GM06990 (cell line): ENCODE measurements at regions not wholly inside any gene's neighbourhood (a gene's known extent, or its start where the extent isn't known, plus 50 kb on each side); places are given as distances from the start of the nearest gene placed in this dataset.

Experiments used
- DNase-seq: peaks from one replicate; pipeline ENCODE4 v3.0.0-alpha.2; 2011; ENCODE audit not compliant: insufficient read length; ENCODE audit errors: extremely low read depth
- H3K27me3 ChIP-seq: replicated peaks from 2 replicates; pipeline ENCODE4 v1.6.0; 2011; ENCODE audit warnings: low read length; ENCODE audit not compliant: control insufficient read depth, insufficient read depth
- H3K36me3 ChIP-seq: 2 replicates; pipeline ENCODE4 v1.5.1; 2011; ENCODE audit warnings: low read length; ENCODE audit not compliant: control insufficient read depth, insufficient read depth
- H3K4me3 ChIP-seq: replicated peaks from 2 replicates; pipeline ENCODE4 v1.5.1; 2011; ENCODE audit warnings: low read depth, mild to moderate bottlenecking, control low read depth, low read length
- CTCF ChIP-seq: IDR thresholded peaks from 2 replicates; pipeline ENCODE4 v1.5.1; 2011; ENCODE audit warnings: low read length, control low read depth, mild to moderate bottlenecking, inconsistent platforms; ENCODE audit not compliant: insufficient read depth, poor library complexity, severe bottlenecking

GRCh38 chr18:26794230-26795101 is 71.0 kb downstream of the AQP4 start:
- Histone ChIP-seq H3K36me3 (no peaks in the 10 kb centered on the region), H3K4me3 (no peak overlapping the region), H3K27me3 (no peaks in the 10 kb centered on the region)
- TF ChIP-seq CTCF: no peak
- no peak for DNase-seq

GRCh38 chr18:26792661-26793060 is 72.8 kb downstream of the AQP4 start:
- Histone ChIP-seq H3K4me3 (no peak overlapping the region), H3K27me3 (no peaks in the 10 kb centered on the region; the same call in 1 of the 2 replicates), H3K36me3 (no peaks in the 10 kb centered on the region)
- no peak for DNase-seq
- TF ChIP-seq CTCF: no peak

- H3K36me3 ChIP-seq: no peaks in the 10 kb centered on the region
- no peak for TF ChIP-seq CTCF
- DNase-seq: no peak
These were observed 73.8 kb downstream of the AQP4 start for GRCh38 chr18:26791676-26792075.

GRCh38 chr18:26784599-26784998 is 80.9 kb downstream of the AQP4 start:
- H3K36me3 ChIP-seq: no peaks in the 10 kb centered on the region
- TF ChIP-seq CTCF: no peak

More at GRCh38 chr18:26791676-26792075, 73.8 kb downstream of the AQP4 start:
- H3K4me3 ChIP-seq: no peak overlapping the region
- no peaks in the 10 kb centered on the region; the same call in 1 of the 2 replicates for H3K27me3 ChIP-seq

GRCh38 chr18:26783170-26783569 is 82.3 kb downstream of the AQP4 start:
- Histone ChIP-seq H3K4me3 (no peak overlapping the region), H3K36me3 (no peaks in the 10 kb centered on the region), H3K27me3 (no peaks in the 10 kb centered on the region; the same call in 1 of the 2 replicates)
- DNase-seq: no peak
- TF ChIP-seq CTCF: no peak

More at GRCh38 chr18:26784599-26784998, 80.9 kb downstream of the AQP4 start:
- H3K27me3 ChIP-seq: no peaks in the 10 kb centered on the region; the same call in 1 of the 2 replicates
- H3K4me3 ChIP-seq: no peak overlapping the region
- DNase-seq: no peak
